Body of pancreas (tissue), 4 donors: ENCODE measurements at regions not wholly inside any gene's neighbourhood (a gene's known extent, or its start where the extent isn't known, plus 50 kb on each side); places are given as distances from the start of the nearest gene placed in this dataset.

Experiments
- POLR2A ChIP-seq, 3 donors: fragments of 450-650 bp; IDR thresholded peaks; one replicate each; pipeline ENCODE4 v1.6.1; 2016; ENCODE audit warnings: antibody characterized with exemption in 3 of 3, mild to moderate bottlenecking in 2 of 3
- TF ChIP-seq, protein P1 (sequence below), 7 experiments: fragments of 450-650 bp in 4 of 7; fragments of 200-600 bp in 3 of 7; sonication (generic) in 3 of 7; IDR thresholded peaks; one replicate each; pipeline ENCODE4 v1.5.1; 2016 to 2019; ENCODE audit warnings: antibody characterized with exemption in 7 of 7

DNA sequence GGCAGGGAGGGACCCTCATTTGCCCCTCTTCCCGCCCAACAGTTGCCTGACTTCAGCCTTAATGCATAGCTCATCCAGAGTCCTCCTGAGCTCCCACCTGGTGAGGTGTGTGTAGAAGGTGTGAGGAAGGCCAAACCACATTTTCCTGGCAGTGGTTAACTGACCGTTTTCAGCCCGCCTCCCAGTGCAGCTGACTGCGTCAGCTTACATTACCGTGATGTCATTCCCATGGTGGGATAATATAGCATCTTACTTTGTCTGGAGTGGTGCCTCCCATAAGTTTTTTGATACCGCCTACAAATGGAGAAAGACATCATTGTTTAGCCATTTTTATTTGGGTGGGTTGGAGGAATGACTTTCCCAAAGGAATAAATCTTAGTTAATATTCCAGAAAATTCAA is 151.9 kb downstream of the C9orf152 start:
- TF ChIP-seq, protein P1, sequence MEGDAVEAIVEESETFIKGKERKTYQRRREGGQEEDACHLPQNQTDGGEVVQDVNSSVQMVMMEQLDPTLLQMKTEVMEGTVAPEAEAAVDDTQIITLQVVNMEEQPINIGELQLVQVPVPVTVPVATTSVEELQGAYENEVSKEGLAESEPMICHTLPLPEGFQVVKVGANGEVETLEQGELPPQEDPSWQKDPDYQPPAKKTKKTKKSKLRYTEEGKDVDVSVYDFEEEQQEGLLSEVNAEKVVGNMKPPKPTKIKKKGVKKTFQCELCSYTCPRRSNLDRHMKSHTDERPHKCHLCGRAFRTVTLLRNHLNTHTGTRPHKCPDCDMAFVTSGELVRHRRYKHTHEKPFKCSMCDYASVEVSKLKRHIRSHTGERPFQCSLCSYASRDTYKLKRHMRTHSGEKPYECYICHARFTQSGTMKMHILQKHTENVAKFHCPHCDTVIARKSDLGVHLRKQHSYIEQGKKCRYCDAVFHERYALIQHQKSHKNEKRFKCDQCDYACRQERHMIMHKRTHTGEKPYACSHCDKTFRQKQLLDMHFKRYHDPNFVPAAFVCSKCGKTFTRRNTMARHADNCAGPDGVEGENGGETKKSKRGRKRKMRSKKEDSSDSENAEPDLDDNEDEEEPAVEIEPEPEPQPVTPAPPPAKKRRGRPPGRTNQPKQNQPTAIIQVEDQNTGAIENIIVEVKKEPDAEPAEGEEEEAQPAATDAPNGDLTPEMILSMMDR (IDR thresholded peaks at IDR 0.05), result no peak
- TF ChIP-seq POLR2A (IDR thresholded peaks at IDR 0.05), result no peak
